Ureter (tissue), 1 donor: ENCODE measurements at regions not wholly inside any gene's neighbourhood (a gene's known extent, or its start where the extent isn't known, plus 50 kb on each side); places are given as distances from the start of the nearest gene placed in this dataset.
"Not testable (repeated sequence)": the region's sequence is repeated elsewhere in the genome, so short reads cannot be mapped to it uniquely, and the experiment has no call there.

Experiments
- DNase-seq: peaks from one replicate; pipeline ENCODE4 v3.0.0-alpha.2; 2020; ENCODE audit warnings: low spot score
- donor health status: DM: yes; HTN: yes; CAD: no.

DNA sequence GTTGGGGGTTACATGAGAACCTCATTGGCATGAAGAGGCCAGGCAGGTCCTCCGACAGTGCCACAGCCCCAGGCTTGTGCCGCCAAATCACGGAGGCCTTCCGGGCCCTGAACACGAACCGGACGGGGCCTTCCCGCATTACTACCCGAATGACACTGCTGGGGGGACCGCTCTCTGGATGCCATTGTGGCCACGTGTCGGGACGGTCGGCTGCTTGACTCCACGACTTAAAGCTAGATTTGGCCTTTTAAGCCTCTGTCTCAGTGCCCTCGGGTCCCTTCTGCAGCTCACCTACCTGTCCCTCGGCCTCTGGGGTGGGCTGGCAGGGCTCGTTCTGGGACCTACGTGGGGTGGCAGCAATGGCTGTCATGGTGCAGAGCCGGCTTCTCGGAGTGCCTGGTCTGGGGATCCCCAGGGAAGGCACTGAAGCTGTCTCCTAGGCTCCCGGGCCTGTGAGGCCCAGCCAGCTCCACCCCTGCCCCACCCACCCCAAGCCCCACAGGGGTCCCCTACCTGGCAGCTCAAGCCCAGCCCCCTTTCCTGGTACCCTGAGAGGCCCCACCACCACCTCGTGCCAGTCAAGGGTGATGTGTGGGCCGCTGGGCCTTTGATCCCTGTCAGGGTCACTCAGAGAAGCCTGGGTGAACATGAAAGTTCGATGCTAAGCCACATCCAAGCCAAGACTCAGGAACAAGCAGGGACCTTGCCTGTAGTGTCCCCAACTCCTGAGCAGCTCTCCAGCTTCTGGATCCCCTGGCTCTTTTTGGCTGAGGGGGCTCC is 245.8 kb upstream of the SGCG start:
- no peak for DNase-seq

DNA sequence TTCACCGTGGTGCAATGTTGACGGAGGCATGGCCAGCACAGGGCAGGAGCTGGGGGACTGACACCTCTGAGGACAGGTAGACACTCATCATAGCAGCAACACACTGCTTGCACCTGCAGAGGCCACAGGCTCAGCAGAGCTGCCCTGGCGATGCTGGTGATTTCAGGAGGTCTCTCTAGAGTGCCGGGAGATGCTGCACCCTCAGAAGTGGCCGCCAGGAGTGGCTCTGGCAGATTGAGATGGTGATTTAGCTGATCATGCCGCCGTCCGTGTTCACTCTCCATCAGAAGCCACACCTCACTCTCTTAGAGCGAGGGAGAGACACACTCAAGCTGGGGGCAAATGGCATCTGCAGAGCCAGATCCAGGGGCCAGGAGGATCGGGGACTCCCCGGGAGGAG is 244.6 kb upstream of the SGCG start:
- DNase-seq, result no peak

DNA sequence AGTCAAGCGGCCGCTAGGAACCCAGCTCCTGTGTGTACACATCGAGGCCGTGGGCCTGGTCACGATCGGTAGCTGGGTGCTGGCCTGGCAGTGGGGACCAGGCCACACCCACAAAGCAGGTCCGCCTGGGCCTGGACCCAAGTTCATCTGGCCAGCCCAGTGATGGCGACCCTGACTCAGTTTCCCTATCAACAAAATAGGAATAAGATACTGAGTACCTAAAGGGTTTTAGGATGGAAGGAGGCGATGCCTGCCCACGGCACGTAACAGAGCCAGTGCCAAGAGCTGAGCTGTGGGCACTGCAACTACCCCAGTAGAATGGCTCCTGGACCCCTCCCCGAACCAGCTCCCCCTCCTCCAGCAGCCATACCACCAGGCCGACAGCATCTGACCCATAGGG is 243.5 kb upstream of the SGCG start:
- DNase-seq, result no peak

GRCh38 chr13:22937953-22938352 is 242.8 kb upstream of the SGCG start:
- no peak for DNase-seq

DNA sequence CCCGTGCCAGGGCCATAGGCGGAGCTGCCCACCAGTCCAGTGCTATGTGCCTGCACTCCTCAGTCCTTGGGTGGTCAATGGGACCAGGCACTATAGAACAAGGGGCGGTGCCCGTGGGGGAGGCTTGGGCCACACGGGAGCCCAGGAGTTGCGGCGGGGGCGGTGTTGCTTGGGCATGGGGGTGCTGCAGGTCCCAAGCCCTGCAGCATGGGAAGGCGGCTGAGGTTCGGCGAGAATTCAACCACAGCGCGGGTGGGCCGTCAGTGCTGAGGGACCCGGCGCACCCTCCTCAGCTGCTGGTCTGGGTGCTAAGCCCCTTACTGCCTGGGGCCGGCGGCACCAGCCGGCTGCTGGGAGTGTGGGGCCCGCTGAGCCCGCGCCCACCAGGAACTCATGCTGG is 242.2 kb upstream of the SGCG start:
- DNase-seq, result no peak

DNA sequence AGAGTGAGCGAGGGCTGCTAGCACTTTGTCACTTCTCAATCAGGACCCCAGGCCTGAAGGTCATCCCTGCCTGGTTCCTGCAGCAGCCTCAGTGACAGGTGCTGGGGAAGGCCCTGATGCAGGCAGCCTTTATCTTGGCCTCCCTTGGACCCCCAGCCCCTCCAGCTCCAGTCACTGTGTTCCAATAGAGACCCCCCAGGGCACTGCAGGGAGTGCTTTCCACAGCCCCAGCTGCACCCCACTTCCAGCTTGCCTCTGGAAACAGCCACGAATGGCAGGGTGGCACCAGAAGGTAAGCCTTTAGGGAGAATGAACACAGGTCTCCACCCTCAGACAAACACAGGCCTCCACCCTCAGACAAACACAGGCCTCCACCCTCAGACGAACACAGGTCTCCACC is 241.6 kb upstream of the SGCG start:
- DNase-seq, result no peak

DNA sequence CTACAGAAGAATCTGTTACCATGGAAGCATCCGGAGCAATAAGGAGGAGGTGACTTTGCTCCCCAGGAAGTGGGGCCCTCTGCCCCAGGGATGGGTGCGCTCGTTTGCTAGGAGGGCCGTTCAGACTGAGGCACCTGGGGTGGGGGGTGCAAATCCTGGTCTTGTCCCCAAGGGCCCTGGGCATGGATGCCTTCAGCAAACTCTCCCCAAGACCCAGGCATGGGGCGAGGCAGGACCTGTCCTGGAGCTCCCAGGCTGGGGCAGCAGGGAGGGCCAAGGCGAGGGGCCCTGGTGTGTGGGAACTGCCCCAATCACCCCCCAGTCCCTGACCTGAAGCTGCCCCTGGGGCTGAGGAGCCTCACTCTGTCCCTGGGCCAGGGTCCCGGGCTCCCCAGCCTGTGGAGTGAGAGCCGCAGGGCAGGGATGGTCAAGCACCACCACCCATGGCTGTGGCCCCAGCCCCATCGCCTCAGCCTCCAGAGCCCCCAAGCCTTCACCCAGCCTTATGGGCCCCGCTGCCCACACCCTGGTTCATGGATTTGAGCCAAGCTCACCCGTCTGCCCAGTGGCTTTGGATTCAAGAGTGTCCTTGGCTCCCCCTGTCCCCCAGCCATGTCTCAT is 240.6 kb upstream of the SGCG start:
- no peak for DNase-seq

GRCh38 chr13:22940736-22941135 is 240.0 kb upstream of the SGCG start:
- no peak for DNase-seq

GRCh38 chr13:22941495-22941894 is 239.3 kb upstream of the SGCG start:
- not testable (repeated sequence) for DNase-seq

GRCh38 chr13:22942831-22943230 is 237.9 kb upstream of the SGCG start:
- DNase-seq, result not testable (repeated sequence)

- DNase-seq, result no peak
These were observed 236.4 kb upstream of the SGCG start for GRCh38 chr13:22944378-22944777.

DNA sequence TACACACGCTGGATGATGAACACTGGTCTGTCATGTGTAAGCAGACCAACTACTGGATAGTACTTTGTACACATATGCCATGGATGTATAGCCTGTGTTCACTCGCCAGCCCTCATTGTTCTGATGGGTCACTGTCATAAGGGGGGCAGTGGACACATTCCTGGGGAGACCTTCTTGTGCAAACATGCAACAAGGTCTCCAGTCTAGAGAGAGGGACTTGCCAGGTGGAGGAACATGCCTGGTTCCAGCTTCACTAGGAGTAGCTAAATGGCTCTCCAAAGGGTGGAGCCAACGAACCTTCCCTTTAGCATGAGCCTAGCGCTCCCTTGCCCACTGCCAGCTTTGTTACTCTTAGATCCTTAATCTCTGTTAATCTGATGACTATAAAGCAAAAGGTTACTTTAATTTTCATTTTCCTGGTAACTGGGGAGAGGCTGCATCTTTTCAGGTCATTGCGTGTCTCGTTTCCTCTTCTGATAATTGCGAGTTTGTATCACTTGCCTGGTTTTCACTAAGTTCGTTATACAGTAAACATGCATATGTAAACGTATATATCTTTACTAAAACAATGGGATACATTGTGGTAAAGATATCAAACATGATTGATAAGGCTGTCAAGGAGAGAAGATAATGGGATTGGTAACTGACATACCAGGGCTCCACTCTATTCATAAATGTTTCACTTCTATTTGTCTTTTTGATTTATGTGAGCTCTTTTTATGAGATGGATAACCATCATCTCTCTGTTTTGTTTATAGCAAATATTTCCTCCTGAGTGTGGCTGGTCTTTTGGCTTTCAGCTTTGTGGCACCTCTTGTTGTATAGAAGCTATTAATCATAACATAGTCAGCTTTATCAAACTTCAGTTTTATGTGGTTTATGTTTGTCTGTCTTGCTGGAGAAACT is 235.2 kb upstream of the SGCG start:
- peak; percentile 13 for DNase-seq

DNA sequence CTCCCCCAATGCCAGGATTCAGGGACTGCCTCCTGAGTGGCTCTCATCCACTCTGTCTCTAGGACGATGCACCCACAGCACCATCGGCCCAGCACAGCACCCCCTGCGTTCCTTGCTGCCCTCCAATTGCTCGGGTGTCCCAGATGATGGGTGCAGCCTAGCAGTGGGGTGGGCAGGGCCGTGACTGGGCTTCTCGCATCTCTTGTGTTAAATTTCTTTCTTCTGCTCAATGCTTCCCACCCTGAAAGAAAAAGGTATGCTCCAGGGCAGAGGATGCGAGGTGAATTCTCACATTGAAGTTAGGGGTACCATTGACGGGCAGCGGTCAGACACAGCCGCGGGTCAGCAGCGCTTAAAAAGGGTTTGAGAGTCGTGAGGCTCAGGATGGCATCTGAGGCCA is 232.4 kb upstream of the SGCG start:
- DNase-seq, result peak; percentile 15

- DNase-seq, result not testable (repeated sequence)
These were observed 228.8 kb upstream of the SGCG start for GRCh38 chr13:22952018-22952417.

GRCh38 chr13:22955147-22955546 is 225.6 kb upstream of the SGCG start:
- not testable (repeated sequence) for DNase-seq

DNA sequence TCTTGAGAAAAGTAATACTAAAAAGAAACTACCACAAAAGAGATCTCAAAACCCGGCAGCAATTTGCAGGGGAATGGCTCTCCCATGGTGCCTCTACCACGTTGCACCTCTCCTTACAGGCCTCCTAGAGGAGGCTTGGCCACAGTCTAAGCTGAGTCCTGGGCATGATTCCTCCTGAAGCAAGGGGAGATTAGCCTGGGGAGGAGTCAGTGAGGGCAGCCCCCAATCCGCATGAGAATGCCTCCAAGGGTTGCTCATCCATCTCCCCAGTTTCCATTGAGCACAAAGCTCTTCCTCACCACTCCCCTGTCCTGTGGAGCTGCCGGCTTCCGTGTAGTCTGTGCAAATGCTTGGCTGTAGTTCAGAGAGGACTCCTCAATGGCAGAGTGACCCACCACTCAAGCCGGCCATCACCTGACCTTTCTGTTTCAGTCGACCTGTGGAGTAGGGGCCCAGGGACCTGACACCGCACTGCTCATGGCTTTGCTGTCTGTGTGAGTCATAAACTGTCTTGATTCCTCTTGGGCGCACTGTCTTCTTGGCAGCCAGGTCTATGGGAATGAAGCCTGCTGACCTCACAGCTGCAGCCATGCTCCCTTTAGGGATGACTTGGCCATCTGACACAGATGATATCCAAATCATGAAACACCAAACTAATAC is 224.2 kb upstream of the SGCG start:
- DNase-seq, result peak; percentile 12

GRCh38 chr13:22959859-22960258 is 220.9 kb upstream of the SGCG start:
- DNase-seq, result not testable (repeated sequence)

- DNase-seq, result no peak
These were observed 220.0 kb upstream of the SGCG start for GRCh38 chr13:22960827-22961226.

DNA sequence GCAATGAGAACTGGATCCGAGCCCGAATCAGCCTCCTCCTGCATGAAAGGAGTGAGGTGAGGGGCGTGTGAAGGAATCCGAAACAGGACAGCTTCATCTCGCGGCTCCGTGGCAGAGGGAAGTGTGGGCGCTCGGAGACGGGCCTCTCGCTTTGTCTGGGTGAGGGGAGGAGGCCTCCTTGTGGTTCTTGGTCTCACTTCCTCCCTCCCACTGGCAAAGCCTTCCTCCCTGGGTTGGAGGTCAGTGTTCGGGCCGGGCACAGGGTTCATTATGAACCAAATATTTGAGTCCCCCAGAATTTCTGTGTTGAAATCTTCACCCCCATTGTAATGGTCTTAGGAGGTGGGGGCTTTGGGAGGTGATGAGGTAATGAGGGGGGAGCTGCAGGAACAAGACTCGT is 219.4 kb upstream of the SGCG start:
- DNase-seq, result not testable (repeated sequence)

DNA sequence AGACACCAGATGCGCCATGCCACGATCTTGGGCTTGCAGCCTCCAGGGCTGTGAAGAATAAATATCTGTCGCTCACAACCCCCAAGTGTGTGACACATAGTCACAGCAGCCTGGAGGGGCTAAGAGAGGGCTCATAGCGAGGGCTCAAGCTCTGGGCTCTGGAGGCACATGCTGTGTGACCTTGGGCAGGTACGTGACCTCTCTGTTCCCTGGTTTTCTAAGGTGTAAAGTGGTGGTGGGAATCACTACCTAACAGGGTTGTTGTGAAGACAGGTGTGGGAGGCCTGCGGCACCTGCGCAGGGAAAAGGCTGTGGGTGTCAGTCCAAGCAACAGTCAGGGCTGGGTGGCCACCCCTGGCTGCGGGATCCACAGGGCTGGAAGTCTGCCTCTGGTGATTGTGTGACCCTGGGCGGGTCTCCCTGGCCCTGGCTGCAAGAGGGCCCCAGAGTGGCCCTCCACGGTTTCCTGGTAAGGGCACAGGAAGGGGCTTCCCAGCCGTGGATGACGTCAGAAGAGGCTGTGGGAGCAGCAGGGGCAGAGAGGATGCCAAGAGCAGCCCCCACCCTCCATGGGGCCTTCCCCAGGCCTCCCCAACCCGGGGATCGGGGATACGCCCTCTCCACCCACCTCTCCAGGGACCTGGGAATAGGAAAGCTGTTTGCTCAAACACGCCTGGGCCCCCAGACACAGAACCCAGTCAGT is 218.8 kb upstream of the SGCG start:
- DNase-seq, result no peak

GRCh38 chr13:22963384-22964053 is 217.3 kb upstream of the SGCG start:
- not testable (repeated sequence) for DNase-seq
